ENCODE measurements at regions not wholly inside any gene's neighbourhood (a gene's known extent, or its start where the extent isn't known, plus 50 kb on each side); places are given as distances from the start of the nearest gene placed in this dataset.

GRCh38 chr1:98330224-98330623 lies 331.3 kb upstream of the SNX7 start:
- DNase-seq (ENCODE audit: low read depth in 3 of 3), result no peak

DNA sequence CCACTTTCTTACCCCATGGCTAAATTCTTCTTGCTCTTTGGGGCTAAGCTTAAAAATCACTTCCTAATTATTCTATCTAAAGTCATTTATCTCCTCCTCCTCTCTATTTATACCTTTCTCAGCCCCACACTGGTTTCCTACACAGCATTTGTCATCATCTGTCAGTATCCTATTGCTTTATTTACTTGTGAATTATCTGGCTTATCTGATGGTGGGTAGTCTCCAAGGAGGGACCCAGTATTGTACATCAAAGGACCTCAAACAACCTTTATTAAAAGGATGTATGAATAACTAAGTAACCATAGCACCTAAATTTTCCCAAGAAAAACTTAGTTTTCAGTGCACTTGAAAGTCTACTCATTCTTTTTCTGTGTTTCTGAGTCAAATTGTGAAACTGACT lies 332.7 kb upstream of the SNX7 start:
- DNase-seq (ENCODE audit: low read depth in 3 of 3), result no peak

DNA sequence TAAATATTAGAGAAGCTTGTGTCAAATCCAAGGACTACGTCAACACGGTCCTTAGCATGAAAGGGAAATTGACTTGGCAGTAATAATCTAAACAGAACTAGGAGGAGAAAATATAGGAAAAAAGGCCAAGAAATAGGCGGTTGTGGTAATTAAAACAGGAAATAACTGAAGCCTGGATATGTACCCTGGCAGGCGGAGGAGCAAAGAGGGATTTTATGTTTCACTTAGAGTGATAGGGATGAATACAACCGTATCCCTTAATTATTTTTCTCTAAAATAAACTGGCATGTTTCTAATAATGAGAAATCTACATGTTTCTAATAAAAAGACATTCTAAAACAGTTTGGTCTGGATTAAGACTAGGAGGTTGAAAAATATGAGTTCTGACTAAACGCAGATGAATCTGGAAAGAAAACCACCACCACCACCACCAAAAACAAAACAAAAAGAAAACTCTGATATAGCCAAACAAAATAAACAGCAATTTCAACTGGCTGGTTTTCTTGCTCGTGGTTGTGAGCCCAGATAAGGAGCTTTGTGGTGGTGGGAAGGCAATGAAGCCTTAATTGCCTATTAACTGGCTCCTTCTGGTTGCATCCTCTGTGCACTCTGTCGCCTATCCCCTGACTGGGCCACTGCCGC lies 334.2 kb upstream of the SNX7 start:
- DNase-seq (ENCODE audit: low read depth in 3 of 3), result no peak

GRCh38 chr1:98325646-98326440 lies 335.7 kb upstream of the SNX7 start:
- no peak for DNase-seq (ENCODE audit: low read depth in 3 of 3)

DNA sequence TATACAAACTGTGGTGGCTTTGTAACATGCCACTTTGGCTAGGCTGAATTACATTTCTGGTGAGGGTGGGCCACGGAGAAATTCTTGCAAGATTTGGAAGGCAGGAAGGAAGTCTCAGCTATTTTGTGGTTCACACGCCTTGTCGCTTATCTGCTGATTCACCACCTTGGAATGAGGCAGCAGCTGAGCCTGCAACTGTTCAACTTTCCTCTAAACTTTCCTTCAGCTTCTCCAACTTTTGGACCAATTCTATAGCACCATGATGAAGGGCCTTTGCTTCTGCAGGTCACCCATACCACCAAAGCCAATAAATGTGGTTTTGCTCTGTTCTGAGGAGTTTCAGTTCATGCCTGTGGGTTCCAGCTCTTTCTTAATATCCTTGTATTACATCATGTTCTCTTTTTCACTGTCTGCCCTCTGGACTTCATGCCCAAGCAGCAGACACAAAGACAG lies 337.6 kb upstream of the SNX7 start:
- no peak for DNase-seq (ENCODE audit: low read depth in 3 of 3)

GRCh38 chr1:98323388-98323787 lies 338.1 kb upstream of the SNX7 start:
- no peak for DNase-seq (ENCODE audit: low read depth in 3 of 3)

- DNase-seq (ENCODE audit: low read depth in 3 of 3), result no peak
Observed at GRCh38 chr1:98322966-98323365, 338.6 kb upstream of the SNX7 start.

- no peak for DNase-seq (ENCODE audit: low read depth in 3 of 3)
Observed at GRCh38 chr1:98322086-98322485, 339.4 kb upstream of the SNX7 start.

GRCh38 chr1:98321191-98321590 lies 340.3 kb upstream of the SNX7 start:
- no peak for DNase-seq (ENCODE audit: low read depth in 3 of 3)

DNA sequence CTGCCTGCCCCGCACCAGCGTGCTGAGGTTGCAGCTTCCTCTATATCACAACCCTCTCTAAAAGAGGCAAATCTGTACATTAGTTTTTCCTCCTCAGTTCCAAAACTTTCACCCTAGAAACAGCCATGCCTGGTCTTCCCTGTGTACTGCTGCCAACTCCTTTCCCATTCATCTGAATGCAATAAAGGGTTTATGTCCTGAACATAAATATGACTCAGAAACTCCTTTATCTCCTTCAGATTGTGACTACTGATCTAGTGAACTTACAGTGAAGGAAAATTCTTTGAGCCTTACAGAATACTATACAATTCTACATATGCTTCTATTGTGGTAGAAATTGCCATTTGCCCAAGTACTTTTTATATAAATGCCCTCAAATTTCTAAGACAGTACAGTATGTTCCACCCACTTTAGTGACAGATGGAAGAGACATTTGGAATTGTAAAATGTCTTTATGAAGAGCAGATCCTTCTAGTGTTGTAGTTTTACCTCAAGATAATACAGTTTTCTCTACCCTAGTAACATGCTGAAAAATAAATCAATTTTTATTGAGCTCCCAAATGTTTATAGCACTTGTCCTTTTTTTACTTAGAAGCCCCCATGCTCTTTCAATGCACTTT lies 345.1 kb upstream of the SNX7 start:
- DNase-seq (ENCODE audit: low read depth in 3 of 3), result no peak

DNA sequence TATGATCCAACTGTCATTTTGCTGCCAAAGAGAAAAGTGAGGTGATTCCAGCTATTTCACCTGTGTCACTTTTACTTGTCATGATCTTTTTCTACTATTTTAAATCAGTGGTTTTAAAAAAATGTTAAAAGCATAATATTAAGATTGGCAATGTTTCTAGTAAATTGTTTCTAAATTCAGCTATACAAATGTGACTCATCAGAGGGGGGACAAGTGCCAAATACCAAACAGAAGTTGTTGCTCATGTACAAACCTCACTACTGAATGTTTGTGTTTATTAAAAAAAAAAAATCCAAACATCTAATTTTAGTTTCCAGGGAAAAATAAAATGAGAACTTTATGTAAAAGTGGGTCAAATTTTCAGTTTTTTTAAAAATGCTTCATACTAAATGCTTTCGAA lies 346.2 kb upstream of the SNX7 start:
- DNase-seq (ENCODE audit: low read depth in 3 of 3), result no peak

GRCh38 chr1:98314601-98315000 lies 346.9 kb upstream of the SNX7 start:
- DNase-seq (ENCODE audit: low read depth in 3 of 3), result no peak

GRCh38 chr1:98306517-98307089 lies 354.9 kb upstream of the SNX7 start:
- no peak for DNase-seq (ENCODE audit: low read depth in 3 of 3)

DNA sequence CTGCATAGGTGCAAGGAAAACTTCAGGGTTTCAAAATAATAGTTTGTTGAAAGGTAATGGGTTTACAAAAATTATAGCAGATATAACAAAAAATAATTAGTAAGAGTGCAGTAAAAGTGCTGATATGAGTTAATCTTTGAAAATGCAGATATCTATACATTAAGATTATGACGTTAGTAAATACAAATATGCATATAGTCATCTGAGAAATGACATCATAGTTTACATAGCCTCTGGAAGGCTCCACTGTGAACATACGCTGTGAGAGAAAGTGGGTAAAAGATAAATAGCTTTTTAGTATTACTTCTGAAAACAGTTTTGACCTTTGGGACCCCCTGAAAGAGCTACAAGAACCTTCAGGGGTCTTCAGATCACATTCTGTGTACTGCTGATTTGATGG lies 356.2 kb upstream of the SNX7 start:
- DNase-seq (ENCODE audit: low read depth in 3 of 3), result no peak

- no peak for DNase-seq (ENCODE audit: low read depth in 3 of 3)
Observed at GRCh38 chr1:98304888-98305287, 356.6 kb upstream of the SNX7 start.

DNA sequence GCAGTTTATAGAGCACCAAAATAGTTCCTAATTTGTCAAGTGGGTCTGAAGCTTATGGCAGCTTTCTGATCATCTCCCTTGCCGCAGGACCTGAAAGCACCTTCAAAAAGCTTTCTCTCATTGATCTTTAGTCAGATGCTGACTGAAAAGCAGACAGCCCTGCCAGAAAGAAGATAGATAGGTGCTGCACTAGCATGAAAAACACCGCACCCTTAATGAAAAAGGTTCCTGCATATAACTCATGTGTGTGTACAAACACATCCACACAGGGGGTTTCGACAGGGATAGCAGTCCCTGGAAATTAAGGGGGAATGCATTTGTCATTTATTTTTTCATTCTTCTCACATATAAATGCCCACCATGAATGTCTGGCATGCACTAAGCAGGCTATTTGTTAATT lies 361.7 kb upstream of the SNX7 start:
- no peak for DNase-seq (ENCODE audit: low read depth in 3 of 3)

DNA sequence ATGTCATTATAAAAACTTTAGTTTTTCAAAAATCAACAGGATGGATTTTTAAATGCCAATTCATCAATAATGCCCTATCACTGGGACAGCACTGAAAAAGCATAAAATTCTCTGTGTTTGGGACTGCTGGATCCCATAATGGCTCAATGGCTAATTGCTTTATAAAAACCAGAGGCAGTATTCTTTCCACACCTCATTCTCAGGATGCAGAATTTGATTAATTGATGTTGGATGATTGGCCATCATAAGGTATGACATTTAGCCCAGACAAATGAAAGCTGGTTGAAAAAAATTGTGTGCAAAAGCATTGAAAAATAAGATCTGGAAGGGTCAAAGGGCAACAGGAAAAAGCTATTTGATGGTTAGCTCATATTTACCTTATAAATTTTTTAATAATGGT lies 362.2 kb upstream of the SNX7 start:
- DNase-seq (ENCODE audit: low read depth in 3 of 3), result no peak

DNA sequence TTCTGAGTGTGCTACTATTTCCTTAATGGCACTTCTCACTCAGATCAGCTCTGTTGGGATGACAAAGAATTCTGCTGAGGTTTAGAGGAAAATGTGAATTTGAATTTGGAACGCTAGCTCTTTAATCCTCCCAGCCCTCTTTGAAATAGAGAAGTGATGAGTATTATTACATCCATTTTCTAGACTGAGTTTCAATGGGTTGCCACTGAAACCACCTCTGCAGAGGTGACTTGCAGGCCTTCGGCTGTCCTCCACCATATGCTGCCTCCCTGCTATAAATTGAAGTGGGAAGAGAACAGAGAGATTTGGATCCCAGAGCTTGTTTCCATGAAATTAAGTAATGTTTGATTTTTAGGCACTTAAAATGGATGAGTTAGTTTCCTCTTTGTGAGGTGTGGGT lies 363.2 kb upstream of the SNX7 start:
- DNase-seq (ENCODE audit: low read depth in 3 of 3), result no peak

DNA sequence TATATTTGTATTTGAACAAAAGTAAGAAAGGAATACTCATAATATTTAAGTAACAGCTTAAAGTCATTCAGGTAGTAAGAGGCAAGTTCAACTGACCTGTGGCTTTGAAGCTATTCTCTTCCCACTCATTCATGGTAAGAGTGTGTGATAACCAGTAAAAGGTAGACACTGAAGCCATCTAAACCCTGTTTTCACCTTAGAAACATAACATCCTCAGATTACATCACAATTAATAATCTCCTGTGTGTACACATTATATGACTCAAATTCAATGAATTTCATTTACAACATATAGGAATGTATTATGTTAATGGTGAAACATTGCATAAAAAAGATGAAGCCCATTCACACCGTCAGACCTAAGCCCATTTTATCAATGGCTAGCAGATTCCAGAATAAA lies 364.8 kb upstream of the SNX7 start:
- DNase-seq (ENCODE audit: low read depth in 3 of 3), result no peak

DNA sequence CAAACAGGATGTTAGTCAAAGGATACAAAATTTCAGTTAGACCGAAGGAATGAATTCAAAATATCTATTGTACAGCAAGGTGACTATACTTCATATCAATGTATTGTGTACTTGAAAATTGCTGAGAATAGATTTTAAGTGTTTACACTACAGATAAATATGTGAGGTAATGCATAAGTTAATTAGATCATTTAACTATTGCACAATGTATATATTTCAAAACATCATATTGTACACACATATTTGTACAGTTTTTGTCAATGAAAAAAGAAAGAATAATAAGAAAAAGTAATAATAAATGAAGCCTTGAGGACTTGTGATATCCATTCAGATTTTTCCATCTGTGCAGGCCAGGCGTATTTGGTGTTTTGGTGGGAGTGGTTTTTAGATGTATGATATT lies 367.4 kb upstream of the SNX7 start:
- no peak for DNase-seq (ENCODE audit: low read depth in 3 of 3)

DNA sequence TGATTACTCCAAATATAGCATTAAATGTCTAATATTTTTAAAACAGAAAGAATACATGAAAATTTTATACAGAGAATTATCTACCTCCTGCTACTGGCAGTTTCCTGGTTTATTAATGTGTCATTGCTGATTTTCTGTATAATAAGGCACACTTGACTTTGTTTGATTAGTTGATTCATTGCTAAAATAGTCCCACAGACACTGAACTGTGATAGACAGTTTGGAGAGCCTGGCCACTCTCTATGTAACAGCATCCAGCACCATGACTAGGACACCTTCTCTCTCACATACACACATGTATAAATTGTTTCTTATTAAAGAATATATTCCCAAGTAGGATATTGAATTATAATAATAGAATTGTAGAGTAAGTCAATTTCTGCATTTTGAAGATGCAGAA lies 368.5 kb upstream of the SNX7 start:
- DNase-seq (ENCODE audit: low read depth in 3 of 3), result no peak

DNA sequence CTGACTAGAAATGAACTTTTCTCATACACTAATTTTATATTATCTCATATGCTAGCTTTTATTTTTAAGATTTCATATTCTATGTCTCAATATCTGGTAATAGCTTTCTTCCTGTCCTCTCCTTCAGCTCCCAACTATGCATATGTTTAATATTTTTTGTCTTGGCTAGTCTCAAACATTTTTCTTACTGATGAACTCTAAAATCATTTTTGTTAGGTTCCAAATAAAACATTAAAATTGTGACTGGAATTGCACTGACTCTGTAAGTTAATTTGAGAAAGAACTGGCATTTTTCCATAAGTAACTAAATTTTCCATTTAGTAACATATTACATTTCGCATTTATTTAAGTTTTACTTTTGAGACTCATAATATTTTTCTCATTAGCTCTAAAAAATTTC lies 368.5 kb upstream of the DPYD start:
- DNase-seq (ENCODE audit: low read depth in 3 of 3), result no peak

DNA sequence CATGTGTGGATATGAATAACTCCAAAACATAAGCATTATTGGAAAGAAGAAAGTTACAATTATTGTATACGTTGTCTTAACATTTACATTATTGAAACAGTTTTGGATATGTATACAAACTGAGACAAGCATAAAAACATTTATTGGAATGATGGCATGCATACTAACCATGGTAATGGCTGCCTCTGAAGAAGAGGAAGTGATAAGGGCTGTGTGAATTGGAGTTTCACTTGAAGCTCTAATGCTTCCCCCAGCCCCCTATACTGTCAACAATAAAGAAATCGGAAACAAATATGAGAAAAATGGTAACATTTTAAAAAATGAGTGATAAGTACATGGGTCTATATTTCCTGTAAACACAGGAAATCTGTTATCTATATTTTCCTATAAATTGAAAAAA lies 367.7 kb upstream of the DPYD start:
- DNase-seq (ENCODE audit: low read depth in 3 of 3), result no peak

Data from stimulated activated CD4-positive, alpha-beta T cell treated with anti-CD3 and anti-CD28 coated beads, TNF-alpha, amount 100 ng/mL, for 4 hours (primary cell).